ENCODE measurements at regions not wholly inside any gene's neighbourhood (a gene's known extent, or its start where the extent isn't known, plus 50 kb on each side); places are given as distances from the start of the nearest gene placed in this dataset.
"Not testable (repeated sequence)": the region's sequence is repeated elsewhere in the genome, so short reads cannot be mapped to it uniquely, and the experiment has no call there.

DNA sequence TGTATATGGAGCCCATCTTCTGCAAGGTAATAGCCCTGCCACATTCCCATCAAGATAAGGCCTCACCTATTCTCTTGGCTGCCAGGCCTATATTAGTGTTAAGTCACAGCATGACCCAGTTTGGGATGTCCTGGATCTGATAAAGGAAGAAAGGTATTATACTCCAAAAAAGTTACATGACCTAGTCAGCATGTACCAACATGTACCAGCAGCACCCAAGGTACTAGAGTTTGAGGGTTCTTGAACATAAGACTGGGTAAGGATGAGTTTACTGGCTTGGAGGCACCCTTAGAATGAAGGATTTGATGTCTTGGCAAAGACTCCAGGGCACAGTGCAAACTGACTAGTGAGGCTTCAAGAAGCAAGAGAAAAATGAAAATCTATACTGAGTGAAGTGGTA lies 232.5 kb downstream of the SQOR start:
- DNase-seq (ENCODE audit: low read depth in 2 of 2, low spot score in 1 of 2) = no peak

DNA sequence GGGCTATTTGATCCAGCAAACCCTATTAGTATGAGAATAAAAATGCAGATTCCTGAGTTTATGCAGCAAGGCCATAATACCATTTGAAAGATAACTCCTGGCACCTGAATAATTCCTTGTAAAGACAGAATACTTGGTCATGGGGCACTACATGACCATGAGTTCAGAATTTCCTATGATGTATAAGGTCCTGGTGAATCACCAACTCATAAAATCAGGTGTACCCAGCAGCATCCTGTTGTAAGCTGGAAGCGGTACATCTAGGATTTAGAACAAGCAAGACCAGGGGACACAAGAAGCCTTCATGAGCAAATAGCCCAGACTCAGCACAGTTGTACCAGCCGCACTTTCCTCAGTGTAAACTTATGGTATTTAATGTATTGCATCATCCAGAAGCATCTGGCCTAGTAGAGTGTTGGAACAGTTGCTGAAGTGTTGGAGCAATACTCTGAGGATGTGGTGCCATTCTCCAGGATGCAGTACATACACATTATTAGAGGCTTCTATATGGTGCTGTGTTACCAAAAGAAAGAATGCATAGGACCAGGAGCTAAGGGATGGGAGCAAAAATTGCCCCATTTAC lies 233.4 kb downstream of the SQOR start:
- DNase-seq (ENCODE audit: low read depth in 2 of 2, low spot score in 1 of 2) = no peak

DNA sequence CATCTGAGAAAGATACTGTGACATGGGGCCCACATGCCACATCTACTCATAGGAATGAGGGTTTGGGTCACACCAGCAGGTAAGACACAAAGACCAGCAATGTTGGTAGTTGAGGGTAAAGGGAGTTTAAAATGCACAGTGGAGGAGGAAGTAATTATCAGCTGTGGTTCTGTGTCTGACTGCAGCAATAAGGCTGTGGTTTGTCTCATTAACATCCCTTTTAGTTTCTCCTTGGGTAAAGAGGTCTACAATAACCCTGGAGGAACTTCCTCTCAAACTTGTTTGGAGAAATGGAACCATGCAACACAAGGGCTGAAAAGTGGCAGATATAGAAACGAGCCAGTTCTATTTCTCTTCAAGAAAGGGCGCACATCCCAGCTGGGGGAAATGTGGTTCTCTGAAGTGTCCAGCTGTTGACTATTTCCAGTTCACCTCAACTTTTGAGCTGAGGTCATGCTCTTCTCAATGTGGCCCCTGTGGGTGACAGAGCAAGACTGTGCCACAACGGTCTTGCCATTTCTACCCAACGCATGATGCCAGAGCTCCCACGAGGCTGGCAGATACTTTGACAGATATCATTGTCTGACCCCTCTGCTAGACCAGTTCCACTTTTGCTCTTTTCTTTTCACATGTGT lies 234.3 kb downstream of the SQOR start:
- no peak for DNase-seq (ENCODE audit: low read depth in 2 of 2, low spot score in 1 of 2)

DNA sequence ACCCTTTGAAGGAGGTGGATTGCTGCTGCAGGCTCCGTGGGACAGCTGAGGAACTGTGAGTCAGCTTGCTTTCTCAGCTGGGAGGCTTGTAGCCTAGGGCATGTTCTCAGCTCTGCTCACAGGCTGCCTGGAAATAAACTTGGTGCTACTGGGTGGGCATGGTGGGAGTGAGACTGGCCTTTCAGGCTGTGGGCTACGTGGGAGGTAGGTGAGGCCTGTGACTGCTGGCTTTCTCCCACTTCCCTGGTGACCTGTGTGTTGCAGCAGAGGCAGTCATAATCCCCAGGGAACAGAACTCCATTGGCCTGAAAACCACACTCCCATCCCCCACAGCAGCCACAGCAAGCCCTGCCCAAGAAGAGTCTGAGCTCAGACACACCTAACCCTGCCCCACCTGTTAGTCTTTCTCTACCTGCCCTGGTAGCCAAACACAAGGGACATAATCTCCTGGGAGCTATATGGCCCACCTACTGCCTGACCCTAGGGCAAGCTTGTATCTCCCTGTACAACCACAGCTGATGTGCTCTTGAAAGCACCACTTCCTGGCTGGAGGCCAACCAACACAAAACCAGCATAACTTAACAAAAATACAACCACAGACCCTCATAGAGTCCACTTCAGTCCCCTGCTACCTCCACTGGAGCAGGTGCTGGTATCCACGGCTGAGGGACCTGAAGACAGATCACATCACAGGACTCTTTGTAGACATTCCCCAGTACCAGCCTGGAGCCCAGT lies 236.5 kb downstream of the SQOR start:
- DNase-seq (ENCODE audit: low read depth in 2 of 2, low spot score in 1 of 2) = no peak

DNA sequence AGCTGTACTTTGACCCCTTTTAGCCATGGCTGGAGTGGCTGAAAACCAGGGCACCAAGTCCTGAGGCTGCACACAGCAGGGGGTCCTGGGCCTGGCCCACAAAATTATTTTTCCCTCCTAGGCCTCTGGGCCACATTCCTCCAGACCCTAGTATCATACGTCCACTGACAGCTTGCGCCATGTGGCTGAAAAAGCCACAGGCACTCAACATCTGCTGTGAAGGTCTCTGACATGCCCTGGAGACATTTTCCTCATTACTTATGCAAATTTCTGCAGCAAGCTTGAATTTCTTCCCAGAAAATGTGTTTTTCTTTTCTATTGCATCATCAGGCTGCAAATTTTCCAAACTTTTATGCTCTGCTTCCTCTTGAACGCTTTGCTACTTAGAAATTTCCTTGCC lies 239.0 kb downstream of the SQOR start:
- DNase-seq (ENCODE audit: low read depth in 2 of 2, low spot score in 1 of 2) = no peak

DNA sequence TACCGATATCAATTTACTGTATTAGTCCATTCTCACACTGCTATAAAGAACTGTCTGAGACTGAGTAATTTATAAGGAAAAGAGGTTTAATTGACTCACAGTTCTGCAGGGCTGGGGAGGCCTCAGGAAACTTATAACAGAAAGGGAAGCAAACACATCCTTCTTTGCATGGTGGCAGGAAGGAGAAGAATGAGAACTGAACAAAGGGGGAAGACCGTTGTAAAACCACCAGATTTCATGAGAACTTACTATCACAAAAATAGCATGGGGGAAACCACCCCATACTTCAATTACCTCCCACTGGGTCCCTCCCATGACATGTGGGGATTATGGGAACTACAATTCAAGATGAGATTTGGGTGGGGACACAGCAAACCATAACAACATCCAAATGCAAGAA lies 239.7 kb downstream of the SQOR start:
- not testable (repeated sequence) for DNase-seq (ENCODE audit: low read depth in 2 of 2, low spot score in 1 of 2)

DNA sequence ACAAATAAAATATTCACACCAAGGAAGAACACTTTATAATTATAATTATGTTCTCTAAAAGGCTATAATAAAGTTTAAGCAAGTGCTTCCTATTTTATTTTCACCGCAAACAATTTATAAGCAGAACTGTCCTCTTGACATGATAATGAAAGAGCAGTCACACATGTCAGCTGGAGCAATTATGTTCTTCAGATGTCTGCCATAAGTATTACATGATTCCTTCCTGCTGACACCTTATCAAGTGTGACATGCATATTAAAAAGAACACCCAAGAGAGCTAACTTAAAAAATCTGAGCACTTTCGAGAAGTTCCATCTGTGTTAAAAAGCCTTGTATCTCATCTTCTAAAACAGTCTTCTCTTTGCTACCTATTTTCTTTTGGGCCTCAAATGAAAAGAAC lies 249.5 kb downstream of the SQOR start:
- DNase-seq (ENCODE audit: low read depth in 2 of 2, low spot score in 1 of 2) = no peak

DNA sequence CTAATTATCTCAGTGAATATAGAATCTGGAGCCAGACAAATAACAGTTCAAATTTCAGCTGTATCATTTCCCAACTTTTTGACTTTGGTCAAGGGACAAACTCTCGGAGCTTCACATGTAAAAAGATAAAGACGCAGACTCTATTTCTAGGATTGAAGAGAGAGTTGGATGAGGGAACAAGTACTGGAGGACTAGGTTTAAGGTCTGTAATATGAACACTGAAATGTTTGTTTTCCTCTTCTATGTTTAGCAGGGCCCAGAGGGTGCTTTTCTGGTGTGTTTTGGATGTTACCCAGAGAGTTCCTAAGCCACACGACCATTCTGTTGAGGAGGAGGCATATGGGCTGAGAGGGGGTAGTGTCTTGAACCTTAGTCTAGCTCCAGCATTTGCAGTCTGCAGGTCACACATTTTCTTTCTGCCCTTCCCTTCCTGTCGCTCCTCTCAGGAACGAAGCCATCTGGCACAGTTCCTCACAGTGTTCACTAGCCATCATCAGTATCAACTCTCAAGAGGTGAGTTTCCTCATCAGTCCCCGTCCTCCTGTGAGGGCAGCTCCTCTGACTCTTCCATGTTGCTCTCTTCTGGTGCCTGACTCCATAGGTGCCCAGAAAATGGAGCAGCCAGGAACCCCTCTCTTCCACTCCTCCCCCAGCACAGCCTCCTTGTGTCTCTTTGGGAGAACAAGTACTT lies 250.1 kb downstream of the SQOR start:
- DNase-seq (ENCODE audit: low read depth in 2 of 2, low spot score in 1 of 2) = no peak

DNA sequence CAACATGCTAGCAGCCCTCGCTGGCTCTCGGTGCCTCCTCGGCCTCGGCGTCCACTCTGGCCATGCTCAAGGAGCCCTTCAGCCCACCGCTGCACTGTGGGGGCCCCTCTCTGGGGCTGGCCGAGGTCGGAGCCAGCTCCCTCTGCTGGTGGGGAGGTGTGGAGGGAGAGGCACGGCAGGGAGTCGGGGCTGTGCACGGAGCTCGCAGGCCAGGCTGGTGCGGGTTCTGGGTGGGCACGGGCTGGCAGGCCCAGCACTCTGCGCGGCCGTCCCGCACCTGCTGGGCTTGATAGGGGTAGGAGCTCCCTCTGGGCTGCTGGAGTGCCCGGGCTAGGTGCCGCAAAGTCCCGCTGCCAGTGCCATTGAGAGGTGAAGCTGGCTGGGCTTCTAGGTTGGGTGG lies 251.0 kb downstream of the SQOR start:
- no peak for DNase-seq (ENCODE audit: low read depth in 2 of 2, low spot score in 1 of 2)

DNA sequence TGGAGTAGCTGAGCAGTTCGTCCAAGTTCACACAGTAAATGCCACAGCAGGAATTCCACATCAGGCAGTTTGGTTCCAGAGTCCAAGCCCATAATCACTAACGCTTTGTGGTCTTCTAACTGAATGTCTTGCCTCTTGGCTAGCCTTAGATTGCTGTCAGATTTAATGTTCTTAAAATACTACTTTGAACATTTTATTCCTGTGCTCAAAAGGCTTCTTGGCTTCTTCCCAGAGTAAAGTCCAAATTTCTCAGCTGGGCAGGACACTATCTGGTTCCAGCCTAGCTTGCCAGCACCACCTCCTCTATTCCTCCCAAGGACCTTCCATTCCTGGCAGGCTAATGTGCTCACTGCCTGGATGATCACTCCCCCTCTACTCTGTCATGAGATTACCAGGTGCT lies 256.9 kb downstream of the SQOR start:
- DNase-seq (ENCODE audit: low read depth in 2 of 2, low spot score in 1 of 2) = no peak

DNA sequence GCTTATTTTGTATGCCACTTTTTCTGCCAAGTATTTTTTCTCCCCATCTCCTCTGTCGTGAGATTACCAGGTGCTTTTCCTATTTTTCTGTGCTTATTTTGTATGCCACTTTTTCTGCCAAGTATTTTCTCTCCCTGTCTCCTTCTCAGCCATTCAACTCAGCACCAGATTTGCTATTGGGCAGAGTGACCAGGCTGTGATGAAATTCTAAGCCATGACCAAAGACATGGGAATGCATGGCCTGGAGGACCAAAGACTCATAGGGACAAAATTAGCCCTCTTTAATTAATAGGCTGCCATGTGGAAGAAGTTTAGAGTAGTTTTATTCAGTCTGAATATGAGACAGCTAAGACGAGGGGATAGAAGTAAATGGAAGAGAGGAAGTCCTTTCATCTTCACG lies 257.4 kb downstream of the SQOR start:
- DNase-seq (ENCODE audit: low read depth in 2 of 2, low spot score in 1 of 2) = no peak

DNA sequence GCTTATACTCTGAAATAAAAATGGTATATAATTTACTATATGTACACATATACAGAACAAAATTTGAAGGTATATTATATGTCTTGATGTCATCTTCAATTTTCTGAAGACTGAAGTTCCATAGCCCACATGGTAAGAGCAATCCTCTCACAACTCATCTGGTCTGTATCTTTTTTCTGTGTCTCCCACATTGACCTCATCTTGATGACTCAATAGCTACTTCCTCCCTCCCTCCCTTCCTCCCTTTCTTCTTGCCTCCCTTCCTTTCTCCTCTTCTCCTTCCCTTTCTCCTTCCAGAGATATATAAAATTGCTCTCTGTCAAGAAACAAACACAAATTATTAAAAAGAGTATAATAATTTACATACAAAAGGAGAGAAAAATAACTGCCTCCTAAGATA lies 268.5 kb downstream of the SQOR start:
- DNase-seq (ENCODE audit: low read depth in 2 of 2, low spot score in 1 of 2) = no peak

DNA sequence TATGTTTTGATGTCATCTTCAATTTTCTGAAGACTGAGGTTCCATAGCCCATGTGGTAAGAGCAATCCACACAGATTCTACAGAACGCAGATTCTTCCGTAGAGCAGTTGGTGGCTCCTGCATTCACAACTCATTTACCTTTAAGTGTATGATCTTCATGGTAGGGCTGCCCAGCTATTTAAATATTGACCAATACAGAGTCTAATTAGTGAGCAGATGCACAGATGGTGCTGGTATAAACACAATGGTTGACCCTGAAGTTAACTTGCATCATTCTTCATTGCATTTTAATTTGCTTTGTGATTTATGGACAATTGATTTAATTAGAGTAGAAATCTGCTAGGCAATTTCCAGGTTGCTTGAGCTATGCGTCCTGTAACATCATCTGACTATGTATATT lies 269.2 kb downstream of the SQOR start:
- DNase-seq (ENCODE audit: low read depth in 2 of 2, low spot score in 1 of 2) = no peak

DNA sequence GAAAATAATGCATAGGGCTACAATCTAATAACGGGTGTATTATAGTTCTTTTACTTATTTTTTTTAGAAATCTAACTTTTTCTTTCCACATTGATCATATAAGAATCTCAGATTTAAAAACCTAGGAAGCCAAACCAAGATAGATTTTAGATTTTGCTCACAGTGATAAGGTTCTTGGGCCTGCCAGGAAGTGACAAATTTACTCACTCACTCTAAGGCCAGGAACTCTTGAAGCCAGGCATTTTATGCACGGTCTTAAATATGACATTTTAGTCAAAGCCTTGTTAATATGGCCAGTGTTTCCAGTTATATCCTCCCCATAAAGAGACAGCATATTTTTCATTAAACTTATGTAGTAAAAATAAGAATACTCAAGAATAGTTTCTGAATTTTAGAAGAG lies 271.4 kb downstream of the SQOR start:
- no peak for DNase-seq (ENCODE audit: low read depth in 2 of 2, low spot score in 1 of 2)

DNA sequence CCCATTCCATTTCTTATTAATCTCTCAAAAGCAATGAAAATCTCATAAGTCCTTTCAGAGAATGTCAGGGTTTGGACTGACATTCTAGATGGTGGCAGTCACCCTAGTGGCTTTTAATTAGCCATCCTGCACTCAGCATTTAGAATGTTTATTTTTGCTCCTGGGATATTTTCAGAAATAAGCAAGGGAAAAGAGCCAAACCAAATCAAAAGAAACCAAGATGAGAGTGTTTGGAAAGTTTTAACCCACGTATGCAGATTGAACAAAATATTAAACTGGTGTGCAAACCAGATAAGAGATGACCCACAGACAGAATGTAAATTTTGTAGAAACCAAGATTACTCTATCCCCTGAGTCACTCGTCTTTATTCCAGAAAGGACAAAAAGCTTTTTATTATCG lies 275.8 kb downstream of the SQOR start:
- DNase-seq (ENCODE audit: low read depth in 2 of 2, low spot score in 1 of 2) = no peak

DNA sequence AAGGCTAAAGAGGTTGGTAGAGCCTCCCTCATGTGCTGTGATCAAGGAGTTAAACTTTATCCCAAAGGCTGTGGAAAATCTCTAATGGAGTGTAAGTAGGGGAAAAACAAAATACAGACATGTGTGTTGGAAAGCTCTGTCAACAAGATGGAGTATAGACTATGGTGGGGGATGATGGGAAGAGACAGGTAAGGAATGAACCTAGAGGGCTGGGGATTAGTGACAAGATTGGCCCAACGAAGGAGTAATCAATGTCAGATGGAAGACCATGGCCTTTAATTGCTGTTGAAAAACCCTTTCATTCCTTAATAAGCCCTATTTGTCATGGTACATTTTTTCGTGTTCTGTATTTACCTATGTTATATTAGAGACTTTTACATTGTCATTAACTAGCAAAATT lies 278.6 kb downstream of the SQOR start:
- DNase-seq (ENCODE audit: low read depth in 2 of 2, low spot score in 1 of 2) = no peak

DNA sequence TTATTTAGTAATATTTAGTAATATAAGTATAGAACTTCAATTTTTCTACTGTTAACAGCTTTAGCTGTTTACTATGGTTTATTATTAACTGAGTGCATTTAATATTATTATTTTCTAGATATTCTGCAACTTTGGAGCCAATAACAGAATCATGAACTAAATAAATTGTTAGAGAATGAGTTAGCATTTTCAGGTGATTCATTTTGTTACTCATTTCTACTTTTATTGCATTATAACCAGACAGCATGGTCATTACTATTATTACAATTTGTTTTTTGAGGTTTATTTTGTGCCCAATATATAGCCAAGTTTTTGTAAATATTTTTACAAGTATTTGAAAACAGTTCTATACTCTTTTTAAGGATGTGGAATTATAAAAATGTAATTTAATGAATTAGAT lies 279.6 kb downstream of the SQOR start:
- no peak for DNase-seq (ENCODE audit: low read depth in 2 of 2, low spot score in 1 of 2)

DNA sequence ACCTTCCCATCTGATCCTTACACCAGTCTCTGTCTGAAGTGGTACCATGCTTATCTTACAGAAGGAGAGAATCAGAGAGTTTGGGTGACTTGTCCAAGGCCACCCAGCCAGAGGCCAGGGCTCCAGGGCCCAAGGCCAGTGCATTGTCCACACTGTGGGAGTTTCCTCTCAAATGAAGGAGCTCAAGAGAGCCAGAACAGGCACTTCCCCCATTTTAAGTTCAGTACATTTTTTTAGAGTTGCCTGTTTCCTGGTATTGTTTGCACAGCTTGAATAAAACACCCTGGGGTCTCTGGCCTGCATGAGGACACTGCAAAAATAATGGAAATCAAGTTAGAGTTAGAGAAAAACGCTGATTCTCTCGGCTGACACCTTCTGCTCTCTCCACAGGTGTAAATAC lies 284.0 kb downstream of the SQOR start:
- DNase-seq (ENCODE audit: low read depth in 2 of 2, low spot score in 1 of 2) = no peak

DNA sequence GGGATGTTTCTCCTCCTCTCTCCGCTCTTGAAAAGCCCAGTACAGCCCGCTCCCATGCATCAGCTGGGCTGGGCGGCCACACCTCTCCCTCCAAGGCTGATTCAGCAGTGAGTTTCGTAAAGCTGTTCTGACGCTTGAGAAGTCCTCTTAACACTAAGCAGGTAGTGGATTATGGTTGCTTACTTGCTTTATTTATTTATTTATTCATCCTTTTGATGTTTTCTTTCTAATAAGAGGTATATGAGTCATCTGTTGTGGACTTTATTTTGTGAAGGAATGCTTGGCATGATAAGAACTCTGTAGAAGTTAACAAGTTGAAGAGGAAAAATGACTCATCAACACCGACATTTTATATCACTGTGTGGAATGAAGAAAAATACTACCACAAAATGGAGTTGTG lies 285.0 kb downstream of the SQOR start:
- no peak for DNase-seq (ENCODE audit: low read depth in 2 of 2, low spot score in 1 of 2)

DNA sequence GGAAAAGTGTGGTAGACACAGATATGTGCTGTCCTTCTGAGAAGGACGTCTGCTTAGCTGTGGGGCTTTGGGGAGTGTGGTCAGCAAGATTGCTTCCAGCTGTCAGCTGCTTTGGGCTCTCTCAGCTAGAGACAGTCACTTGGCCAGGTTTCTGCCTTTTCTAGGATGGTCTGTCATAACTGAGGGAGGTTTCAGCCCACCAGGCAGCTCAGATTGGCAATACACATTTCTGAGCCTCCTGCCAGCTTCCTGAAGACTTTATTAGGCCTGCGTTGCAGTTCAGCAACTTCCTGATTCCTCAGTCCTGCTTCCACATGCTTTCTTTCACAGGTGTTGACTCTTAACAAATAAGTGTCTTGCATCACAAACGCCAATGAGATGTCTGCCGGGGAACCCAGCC lies 286.5 kb downstream of the SQOR start:
- no peak for DNase-seq (ENCODE audit: low read depth in 2 of 2, low spot score in 1 of 2)

DNA sequence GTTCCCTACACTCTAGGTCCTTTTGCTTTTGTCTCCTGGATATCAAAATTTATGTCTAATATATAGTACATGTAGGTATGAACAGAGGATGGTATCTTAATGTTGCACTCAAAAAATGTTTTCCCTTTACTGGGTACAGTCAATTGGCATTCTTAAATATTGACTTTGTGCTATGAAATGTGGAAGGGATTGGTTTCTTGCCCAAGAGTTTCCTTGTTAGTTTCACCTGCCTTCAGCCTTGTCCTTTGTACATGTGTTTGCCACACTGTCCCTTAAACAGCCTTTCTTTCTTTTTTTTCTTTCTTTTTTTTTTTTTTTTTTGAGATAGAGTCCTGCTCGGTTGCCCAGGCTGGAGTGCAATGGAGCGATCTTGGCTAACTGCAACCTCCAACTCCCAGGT lies 287.1 kb downstream of the SQOR start:
- no peak for DNase-seq (ENCODE audit: low read depth in 2 of 2, low spot score in 1 of 2)

DNA sequence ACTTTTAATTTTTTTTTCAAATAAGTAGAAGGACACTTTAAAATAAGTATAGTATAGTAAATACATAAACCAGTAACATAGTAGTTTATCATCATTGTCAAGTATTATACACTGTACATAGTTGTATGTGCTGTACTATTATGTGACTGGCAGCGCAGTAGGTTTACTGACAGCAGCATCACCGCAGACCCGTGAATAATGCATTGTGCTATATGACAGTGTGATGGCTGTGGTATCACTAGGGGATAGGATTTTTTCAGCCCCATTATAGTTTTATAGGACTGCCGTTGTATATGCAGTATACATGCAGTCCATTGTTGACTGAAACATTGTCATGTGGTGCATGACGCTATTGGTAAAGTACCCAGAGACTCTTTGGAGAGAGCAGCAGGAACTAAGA lies 306.5 kb downstream of the SQOR start:
- DNase-seq (ENCODE audit: low read depth in 2 of 2, low spot score in 1 of 2) = no peak
